H1 (cell line): ENCODE measurements at regions not wholly inside any gene's neighbourhood (a gene's known extent, or its start where the extent isn't known, plus 50 kb on each side); places are given as distances from the start of the nearest gene placed in this dataset.

Experiments used
- CHD7 ChIP-seq: fragments of 300-600 bp; sonication (generic); IDR thresholded peaks from 2 replicates; pipeline ENCODE4 v1.7.1; 2012; ENCODE audit warnings: low read length, moderate library complexity, mild to moderate bottlenecking, inconsistent platforms; ENCODE audit not compliant: insufficient replicate concordance
- E2F6 ChIP-seq: IDR thresholded peaks from 2 replicates; pipeline ENCODE4 v1.6.1; 2012; ENCODE audit warnings: inconsistent platforms
- EZH2 ChIP-seq: fragments of 200-600 bp; sonication (generic); IDR thresholded peaks from 2 replicates; pipeline ENCODE4 v1.7.1; 2012; ENCODE audit warnings: low read depth, mild to moderate bottlenecking, moderate library complexity, low read length, inconsistent platforms; ENCODE audit not compliant: severe bottlenecking
- SIX5 ChIP-seq: IDR thresholded peaks from 2 replicates; pipeline ENCODE4 v1.6.1; 2011; ENCODE audit warnings: mild to moderate bottlenecking, low read depth, low read length
- SP4 ChIP-seq: IDR thresholded peaks from 2 replicates; pipeline ENCODE4 v1.6.1; 2012; ENCODE audit warnings: low read length, inconsistent platforms
- SUZ12 ChIP-seq: fragments of 200-600 bp; sonication (generic); IDR thresholded peaks from 2 replicates; pipeline ENCODE4 v1.6.1; 2012; ENCODE audit warnings: mild to moderate bottlenecking, inconsistent platforms, low read length, moderate library complexity, mixed read lengths

GRCh38 chr7:90067171-90067570 is 87.1 kb upstream of the STEAP1 start (continued):
- TF ChIP-seq CHD7 = no peak
- no peak for TF ChIP-seq SIX5
- no peak for TF ChIP-seq SUZ12
- TF ChIP-seq SP4 = no peak
- no peak for TF ChIP-seq EZH2
- TF ChIP-seq E2F6 = no peak
